HepG2 (cell line): ENCODE measurements at regions not wholly inside any gene's neighbourhood (a gene's known extent, or its start where the extent isn't known, plus 50 kb on each side); places are given as distances from the start of the nearest gene placed in this dataset.

Source experiments
- ATAC-seq: fragments of 200-7000 bp; cut with Tn5 transposase; 3 replicates; pipeline ENCODE4 v1.9.1; 2020; ENCODE audit warnings: mild to moderate bottlenecking, moderate library complexity
- BruUV-seq: library from RNA; stranded (reverse); fragments of 400-500 nt; replicated peaks from 2 replicates; lab custom pipeline; 2021; lab: Mats Ljungman, UMichigan
- CTCF ChIA-PET: fragments of 300-600 bp; formaldehyde crosslinking; extraction: SDS; loops from one replicate; lab custom pipeline; 2021; ENCODE audit warnings: low total read pairs, inconsistent platforms, low intra/inter-chr PET ratio; lab: Yijun Ruan, JAX
- POLR2A ChIA-PET: fragments of 350-600 bp; sonication (Branson Sonifier 250); formaldehyde crosslinking; loops from one replicate; lab custom pipeline; 2020; ENCODE audit warnings: antibody characterized with exemption, inconsistent platforms; lab: Yijun Ruan, JAX
- DNase-seq: peaks from one replicate; pipeline ENCODE4 v3.0.0-alpha.2; 2015; ENCODE audit warnings: low spot score
- FAIRE-seq: peaks from 3 replicates; lab custom pipeline; 2011; peaks lifted over from hg19 to GRCh38; lab: Jason Lieb, UNC
- H2AFZ ChIP-seq: one replicate; pipeline ENCODE4 v1.6.1; 2011; ENCODE audit warnings: low read length, inconsistent platforms
- H3K27ac ChIP-seq: fragments of 300-600 bp; 3 replicates; pipeline ENCODE4 v1.8.0; 2011; ENCODE audit warnings: mixed run types, mild to moderate bottlenecking, mixed read lengths, low read length, inconsistent platforms; ENCODE audit not compliant: insufficient read depth; ENCODE audit errors: extremely low read length
- H3K27me3 ChIP-seq, 2 experiments: fragments of 200-600 bp in 1 of 2; 2 replicates in 1 of 2; 3 replicates in 1 of 2; pipeline versions ENCODE4 v1.6.0 to v1.8.0; 2011; ENCODE audit warnings: low read length in 2 of 2, mild to moderate bottlenecking in 2 of 2, moderate library complexity in 2 of 2, inconsistent platforms in 1 of 2; ENCODE audit not compliant: insufficient read depth in 2 of 2, control insufficient read depth in 1 of 2
- H3K36me3 ChIP-seq, 2 experiments: fragments of 200-600 bp in 1 of 2; replicated peaks in 1 of 2; 2 replicates in 1 of 2; 3 replicates in 1 of 2; pipeline versions ENCODE4 v1.5.1 to v1.8.0; 2011; ENCODE audit warnings: low read length in 2 of 2, inconsistent platforms in 1 of 2; ENCODE audit not compliant: insufficient read depth in 2 of 2, control insufficient read depth in 1 of 2
- H3K4me1 ChIP-seq: 2 replicates; pipeline ENCODE4 v1.5.1; 2012; ENCODE audit warnings: low read length, inconsistent platforms; ENCODE audit not compliant: insufficient read depth
- H3K4me2 ChIP-seq: 2 replicates; pipeline ENCODE4 v1.6.0; 2011; ENCODE audit warnings: low read depth, low read length, inconsistent platforms
- H3K4me3 ChIP-seq, 3 experiments: fragments of 200-600 bp in 1 of 3; sonication (generic), shearing (Covaris generic) in 1 of 3; replicated peaks in 1 of 3; 2 replicates each; pipeline ENCODE4 v1.5.1; 2011 to 2016; ENCODE audit warnings: low read length in 3 of 3, inconsistent platforms in 2 of 3, low read depth in 2 of 3, mild to moderate bottlenecking in 2 of 3, control low read depth in 1 of 3, mixed read lengths in 1 of 3; ENCODE audit not compliant: insufficient read depth in 1 of 3
- H3K79me2 ChIP-seq: one replicate; pipeline ENCODE4 v1.6.1; 2011; ENCODE audit warnings: low read length, inconsistent platforms; ENCODE audit not compliant: insufficient read depth
- H3K9ac ChIP-seq: 2 replicates; pipeline ENCODE4 v1.6.0; 2011; ENCODE audit warnings: mild to moderate bottlenecking, low read depth, low read length, inconsistent platforms; ENCODE audit not compliant: insufficient read depth
- H3K9me3 ChIP-seq: 2 replicates; pipeline ENCODE4 v1.5.1; 2012; ENCODE audit warnings: mild to moderate bottlenecking, low read length
- H4K20me1 ChIP-seq: 2 replicates; pipeline ENCODE4 v1.6.0; 2011; ENCODE audit warnings: inconsistent platforms, mild to moderate bottlenecking, low read length, moderate library complexity; ENCODE audit not compliant: insufficient read depth
- CBX2 ChIP-seq, 2 experiments: fragments of 200-600 bp in 1 of 2; sonication (generic); formaldehyde crosslinking in 1 of 2; IDR thresholded peaks; 2 replicates each; pipeline versions ENCODE4 v1.7.0 to v1.8.1; 2018 to 2022; ENCODE audit warnings: low read depth in 2 of 2, low read length in 1 of 2, mild to moderate bottlenecking in 1 of 2, missing genetic modification reagents in 1 of 2
- DMTF1 ChIP-seq: sonication (generic); formaldehyde crosslinking; IDR thresholded peaks from 2 replicates; pipeline ENCODE4 v1.4.0; 2020; ENCODE audit warnings: mild to moderate bottlenecking, missing genetic modification reagents
- FOXA3 ChIP-seq: IDR thresholded peaks from 2 replicates; pipeline ENCODE4 v1.6.1; 2016; ENCODE audit warnings: missing genetic modification reagents, missing compliant biosample characterization
- MBD4 ChIP-seq: IDR thresholded peaks from 2 replicates; pipeline ENCODE4 v1.6.1; 2012; ENCODE audit warnings: low read length, inconsistent platforms, borderline replicate concordance
- MXI1 ChIP-seq: IDR thresholded peaks from 3 replicates; pipeline ENCODE4 v1.6.1; 2012; ENCODE audit warnings: low read depth, low read length, inconsistent platforms, borderline replicate concordance
- NFYC ChIP-seq: IDR thresholded peaks from 2 replicates; pipeline ENCODE4 v1.6.1; 2016; ENCODE audit warnings: missing genetic modification reagents, missing compliant biosample characterization
- POLR2AphosphoS5 ChIP-seq: IDR thresholded peaks from 2 replicates; pipeline ENCODE4 v1.6.1; 2012; ENCODE audit warnings: low read depth, low read length
- RCOR2 ChIP-seq: IDR thresholded peaks from 2 replicates; pipeline ENCODE4 v1.6.1; 2016; ENCODE audit warnings: missing biosample characterization, missing genetic modification reagents
- TFE3 ChIP-seq: IDR thresholded peaks from 2 replicates; pipeline ENCODE4 v1.6.1; 2016
- ZNF10 ChIP-seq: sonication (generic); formaldehyde crosslinking; IDR thresholded peaks from 2 replicates; pipeline ENCODE4 v1.4.0; 2020; ENCODE audit warnings: mild to moderate bottlenecking, low read depth, missing genetic modification reagents, borderline replicate concordance
- ZNF142 ChIP-seq: sonication (generic); formaldehyde crosslinking; IDR thresholded peaks from 2 replicates; pipeline ENCODE4 v1.4.0; 2020; ENCODE audit warnings: missing genetic modification reagents
- ZNF18 ChIP-seq: sonication (generic); formaldehyde crosslinking; IDR thresholded peaks from 2 replicates; pipeline ENCODE4 v1.8.0; 2022; ENCODE audit warnings: mild to moderate bottlenecking, missing genetic modification reagents; ENCODE audit not compliant: insufficient replicate concordance
- ZNF713 ChIP-seq: sonication (generic); formaldehyde crosslinking; IDR thresholded peaks from 2 replicates; pipeline ENCODE4 v1.4.0; 2020; ENCODE audit warnings: mild to moderate bottlenecking, missing genetic modification reagents
- ZNF781 ChIP-seq: sonication (generic); formaldehyde crosslinking; IDR thresholded peaks from 2 replicates; pipeline ENCODE4 v1.5.1; 2020; ENCODE audit warnings: borderline replicate concordance, mild to moderate bottlenecking, missing genetic modification reagents; ENCODE audit errors: not compliant biosample characterization
- WGBS: methylation state at CpG from one replicate; pipeline ENCODE4 v1.1.6; 2017; ENCODE audit warnings: low lambda C conversion rate; 5-methylcytosine and 5-hydroxymethylcytosine counted together
- in situ Hi-C: cut with HindIII; loops from 2 replicates; pipeline ENCODE4 v1.10.0; 2017; ENCODE audit warnings: low pct_unique_long_range_greater_than_20kb; ENCODE audit not compliant: extremely low pct_ligation_motif_present
- intact Hi-C: fragments of 100-400 bp; cut with micrococcal nuclease; formaldehyde crosslinking; loops from one replicate; pipeline ENCODE4 v1.10.0; 2022; ENCODE audit not compliant: unreplicated experiment

- no peak overlapping the region for H3K9ac ChIP-seq
- H3K4me1 ChIP-seq = peaks cover 24% of the 10 kb centered on the region
- no peak overlapping the region for H3K4me3 ChIP-seq
- in situ Hi-C loops = no loop called here
- ChIA-PET CTCF (no interaction called here), POLR2A (no interaction called here)
- H3K36me3 ChIP-seq = no peaks in the 10 kb centered on the region
- no peaks in the 10 kb centered on the region for H3K27me3 ChIP-seq
- TF ChIP-seq POLR2AphosphoS5 (no peak), DMTF1 (no peak), ZNF142 (CRISPR knock-in tag) (no peak), CBX2 (IDR thresholded peaks at IDR 0.05; ENCODE audit: low read depth, low read length) (no peak), CBX2 (CRISPR knock-in tag; IDR thresholded peaks at IDR 0.05; ENCODE audit: low read depth) (no peak), MBD4 (no peak), MXI1 (no peak), TFE3 (CRISPR knock-in tag) (no peak), ZNF781 (CRISPR knock-in tag) (no peak), RCOR2 (CRISPR knock-in tag) (no peak), NFYC (CRISPR knock-in tag) (no peak), ZNF10 (CRISPR knock-in tag) (no peak), FOXA3 (CRISPR knock-in tag) (no peak), ZNF18 (no peak), ZNF713 (CRISPR knock-in tag) (no peak)
- no TSS peak for BruUV-seq
- no peak overlapping the region for H2AFZ ChIP-seq
- H3K79me2 ChIP-seq = no peaks in the 10 kb centered on the region
- ATAC-seq (no peak), DNase-seq (no peak), FAIRE-seq (no peak)
- H3K4me2 ChIP-seq = no peak overlapping the region
- WGBS = 82% methylated on average over 3 of the region's 3 CpGs
- no peaks in the 10 kb centered on the region for H3K9me3 ChIP-seq
- no peaks in the 10 kb centered on the region for H4K20me1 ChIP-seq
- H3K27ac ChIP-seq = no peak overlapping the region
- intact Hi-C loops = no loop called here
Observed at GRCh38 chr3:30508339-30508738, 98.1 kb upstream of the TGFBR2 start.
